NCI-H748 treated with DMSO at 0.1 percent for 48 hours (cell line): ENCODE measurements at regions not wholly inside any gene's neighbourhood (a gene's known extent, or its start where the extent isn't known, plus 50 kb on each side); places are given as distances from the start of the nearest gene placed in this dataset.
"Not testable (repeated sequence)": the region's sequence is repeated elsewhere in the genome, so short reads cannot be mapped to it uniquely, and the experiment has no call there.

Experiments used
- DNase-seq: peaks from one replicate; lab custom pipeline; 2025; lab: John Stamatoyannopoulos, UW

- DNase-seq: no peak
These were observed 272.2 kb upstream of the PRDM9 start for GRCh38 chr5:23235246-23235645.

- DNase-seq: no peak
These were observed 273.2 kb upstream of the PRDM9 start for GRCh38 chr5:23234197-23234596.

DNA sequence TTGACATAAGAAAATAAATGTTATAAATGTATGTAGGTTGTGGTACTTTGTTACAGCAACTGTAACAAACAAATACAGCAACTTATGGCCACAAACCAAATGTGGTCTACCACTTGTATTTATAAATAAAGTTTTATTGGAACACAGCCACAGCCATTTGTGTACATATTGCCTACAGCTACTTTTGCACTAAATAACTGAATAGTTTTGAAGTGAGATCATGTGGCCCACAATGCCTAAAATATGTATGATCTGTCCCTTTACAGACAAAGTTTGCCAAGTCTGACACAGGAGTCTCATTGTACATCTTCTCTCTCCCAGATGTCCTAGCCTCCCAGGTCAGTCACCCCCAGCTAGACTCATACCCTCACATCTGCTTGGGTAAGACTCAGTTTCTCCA lies 283.6 kb upstream of the PRDM9 start:
- DNase-seq: no peak

DNA sequence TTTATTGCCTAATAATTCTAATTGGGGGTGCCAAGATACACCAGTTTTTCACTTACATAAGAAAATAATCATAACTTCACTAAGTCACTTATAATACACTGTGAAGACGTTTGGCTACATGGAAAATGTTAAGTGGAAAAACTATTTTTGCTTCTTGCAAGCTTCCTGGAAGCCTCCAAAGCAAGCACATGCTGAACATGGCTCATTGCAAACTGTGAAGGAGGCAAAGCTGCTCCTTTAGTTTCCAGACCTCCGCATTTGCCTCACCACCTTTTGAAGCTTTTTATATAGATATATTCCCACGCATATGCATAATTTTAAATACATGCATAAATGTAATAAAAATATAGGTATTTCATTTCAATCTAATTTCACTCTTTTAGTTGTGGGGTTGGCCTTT lies 285.6 kb upstream of the PRDM9 start:
- no peak for DNase-seq

DNA sequence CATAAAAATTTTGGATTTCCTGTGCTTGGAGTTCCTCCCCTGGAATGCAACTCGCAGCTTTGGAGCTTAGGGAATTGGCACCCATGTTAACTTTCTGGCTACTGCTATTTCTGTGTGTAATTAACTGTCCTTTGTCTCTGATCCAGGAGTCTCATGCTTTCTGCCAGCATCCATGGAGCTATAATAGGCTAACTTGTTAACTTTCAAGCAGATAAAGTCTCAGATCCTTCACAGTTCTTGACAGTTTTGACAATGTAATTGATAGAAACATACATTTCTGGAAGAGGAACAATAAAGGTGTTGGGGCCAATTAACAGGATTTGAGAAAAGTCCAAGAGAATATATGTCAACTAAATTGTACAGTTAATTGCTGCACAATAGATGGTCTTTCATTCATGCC lies 290.2 kb upstream of the PRDM9 start:
- DNase-seq: no peak

- DNase-seq: no peak
These were observed 291.1 kb upstream of the PRDM9 start for GRCh38 chr5:23216345-23216744.

DNA sequence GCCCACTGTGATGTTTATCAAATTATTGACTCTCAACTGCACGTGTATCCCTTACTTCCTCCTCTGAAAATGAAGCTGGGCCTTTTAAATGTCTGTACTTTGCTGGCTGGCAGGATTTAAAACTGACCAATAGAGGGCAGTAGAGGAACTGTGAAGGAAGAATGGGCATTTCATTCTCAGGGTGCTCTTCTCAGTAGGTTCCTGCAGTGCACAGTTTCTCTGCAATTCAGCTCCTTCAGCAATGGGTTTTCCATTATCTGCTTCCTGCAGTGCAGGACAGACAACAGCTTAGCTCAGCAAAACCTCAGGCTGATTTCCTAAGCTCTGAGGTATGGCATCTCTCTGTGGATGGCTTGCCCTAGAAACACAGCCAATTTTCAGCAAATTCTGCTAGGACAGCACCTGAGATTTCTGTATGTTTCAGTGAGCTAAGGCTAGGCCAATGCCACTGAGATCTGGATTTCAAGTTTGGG lies 298.4 kb upstream of the PRDM9 start:
- peak; percentile 88 for DNase-seq

DNA sequence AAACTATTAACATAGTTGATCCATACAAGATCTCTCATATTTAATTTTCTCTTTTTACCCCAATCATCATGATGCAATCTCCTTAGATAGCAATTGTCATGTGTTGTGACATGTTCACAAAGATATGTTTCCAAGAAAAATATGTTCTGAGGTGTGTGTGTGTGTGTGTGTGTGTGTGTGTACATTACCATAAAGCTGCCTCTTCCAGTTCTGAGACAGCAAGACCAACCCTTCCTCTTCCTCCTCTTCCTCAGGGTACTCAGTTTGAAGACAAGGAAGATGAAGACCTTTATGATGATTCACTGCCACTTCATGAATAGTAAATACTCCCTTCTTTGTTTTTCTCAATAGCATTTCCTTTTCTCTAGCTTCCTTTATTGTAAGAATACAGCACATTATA lies 303.3 kb upstream of the PRDM9 start:
- DNase-seq: no peak

- DNase-seq: no peak
These were observed 316.7 kb upstream of the CDH12 start for GRCh38 chr5:23169660-23170416.

DNA sequence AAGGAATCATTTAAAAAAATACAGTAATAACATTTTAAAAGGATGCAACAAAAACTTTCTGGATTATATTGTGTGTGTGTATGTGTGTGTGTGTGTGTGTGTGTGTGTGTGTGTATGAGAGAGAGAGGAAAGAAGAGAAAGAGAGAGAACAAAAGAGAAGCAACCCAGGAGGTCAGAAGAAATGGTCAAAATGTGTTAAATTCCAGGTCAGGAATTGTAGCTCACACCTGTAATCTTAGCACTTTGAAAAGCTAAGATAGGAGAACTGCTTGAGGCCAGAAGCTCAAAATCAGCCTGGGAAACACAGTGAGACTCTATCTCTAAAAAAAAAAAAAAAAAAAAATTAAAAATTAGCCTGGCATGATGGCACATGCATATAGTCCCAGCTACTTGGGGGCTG lies 311.8 kb upstream of the CDH12 start:
- DNase-seq: no peak

- DNase-seq: no peak
These were observed 305.0 kb upstream of the CDH12 start for GRCh38 chr5:23158179-23158578.

DNA sequence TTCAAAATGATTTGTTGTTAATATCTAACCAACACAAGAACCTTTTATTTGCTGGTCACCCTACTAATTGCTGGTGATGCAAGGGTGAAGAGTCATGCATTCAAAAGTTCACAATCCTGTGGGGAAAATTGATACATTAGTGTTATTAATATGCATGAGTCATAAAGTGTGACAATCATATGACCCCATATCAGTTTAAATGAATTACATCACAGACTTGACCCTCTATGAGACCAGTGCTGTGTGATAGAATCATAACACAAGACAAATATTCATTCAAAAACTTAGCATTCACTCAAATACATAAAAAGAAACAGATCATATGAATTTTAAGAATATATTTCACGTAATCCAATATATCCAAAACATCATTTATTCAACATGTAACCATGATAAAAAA lies 304.6 kb upstream of the CDH12 start:
- DNase-seq: no peak

- DNase-seq: no peak
These were observed 304.0 kb upstream of the CDH12 start for GRCh38 chr5:23157169-23157568.

GRCh38 chr5:23147625-23148024 lies 294.5 kb upstream of the CDH12 start:
- DNase-seq: no peak

DNA sequence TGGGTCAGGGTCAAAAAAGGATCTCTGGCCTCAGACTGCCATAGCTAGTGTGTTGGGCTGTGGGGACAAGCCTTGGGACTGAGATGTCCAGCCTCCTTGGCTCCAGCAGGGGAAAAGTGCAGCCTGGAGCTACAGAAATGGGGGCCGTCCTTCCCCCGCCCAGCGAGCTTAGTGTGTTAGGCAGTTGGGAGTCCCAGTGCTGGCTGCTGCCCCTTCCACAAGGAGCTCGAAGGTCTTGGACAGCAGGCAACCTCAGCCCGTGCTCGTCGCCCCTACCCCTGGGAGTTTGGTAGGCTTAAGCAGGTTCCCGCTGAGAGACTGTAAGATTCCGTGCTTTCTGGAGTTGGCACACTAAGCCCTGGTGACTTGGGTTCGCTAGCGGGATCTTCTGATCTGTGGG lies 293.0 kb upstream of the CDH12 start:
- no peak for DNase-seq

- peak; percentile 16 for DNase-seq
These were observed 286.4 kb upstream of the CDH12 start for GRCh38 chr5:23139338-23140171.

DNA sequence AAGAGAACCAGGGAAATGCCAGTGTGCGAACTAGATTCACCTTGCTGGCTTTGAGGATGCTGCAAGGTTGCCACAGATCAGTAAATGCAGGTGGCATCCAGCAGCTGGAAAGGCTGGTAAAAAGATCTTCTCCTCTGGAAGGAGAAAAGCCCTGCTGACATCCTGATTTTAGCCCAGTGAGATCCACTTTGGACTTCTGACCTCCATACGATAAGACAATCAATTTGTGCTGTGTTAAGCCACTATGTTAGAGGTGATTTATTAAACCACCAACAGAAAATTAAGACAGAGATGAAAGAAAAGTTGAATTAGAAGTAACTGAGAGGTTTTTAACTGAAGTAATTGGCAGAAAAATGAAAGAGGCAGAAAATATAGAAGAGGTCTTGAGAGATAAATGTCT lies 283.8 kb upstream of the CDH12 start:
- DNase-seq: no peak

GRCh38 chr5:23132231-23132630 lies 279.1 kb upstream of the CDH12 start:
- no peak for DNase-seq

- DNase-seq: no peak
These were observed 259.1 kb upstream of the CDH12 start for GRCh38 chr5:23112237-23112636.

DNA sequence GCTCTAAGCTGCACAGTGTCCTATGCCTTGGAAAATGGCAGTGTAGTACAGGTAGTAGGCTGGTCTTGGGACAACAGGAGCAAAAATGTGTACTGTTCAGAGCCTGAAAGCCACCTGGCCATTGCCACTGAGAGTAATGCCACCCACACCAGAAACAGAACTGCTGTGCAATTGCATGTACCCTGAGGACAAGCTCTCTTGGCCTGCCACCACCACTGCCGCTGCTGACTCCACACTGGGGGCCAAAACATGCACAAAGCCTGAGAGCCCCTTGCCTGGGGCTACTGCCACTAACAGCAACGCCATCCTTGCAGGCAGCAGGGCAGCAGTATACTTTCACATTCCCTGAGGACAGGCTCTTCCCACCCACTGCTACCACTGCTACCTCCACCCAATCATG lies 251.9 kb upstream of the CDH12 start:
- DNase-seq: no peak

- DNase-seq: no peak
These were observed 250.4 kb upstream of the CDH12 start for GRCh38 chr5:23103566-23103965.

- not testable (repeated sequence) for DNase-seq
These were observed 242.3 kb upstream of the CDH12 start for GRCh38 chr5:23095418-23095817.

DNA sequence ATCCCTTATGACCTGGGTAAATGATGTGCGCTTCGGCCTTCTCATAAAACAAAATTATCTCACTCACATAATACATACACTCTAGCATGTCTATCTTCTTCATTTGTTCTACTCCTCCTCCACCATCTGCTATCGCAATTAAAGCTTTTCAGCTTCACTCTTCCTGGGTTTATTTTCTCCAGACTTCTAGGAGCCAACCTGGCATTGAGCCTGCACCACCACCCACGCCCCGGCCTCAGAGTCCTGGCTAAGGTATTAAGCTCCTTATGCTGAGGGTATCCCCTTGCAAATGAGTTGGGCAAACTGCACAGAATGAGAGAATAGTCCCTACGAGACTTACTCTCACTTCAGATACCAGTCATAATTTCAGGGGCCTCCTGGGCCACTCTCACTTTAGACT lies 236.1 kb upstream of the CDH12 start:
- no peak for DNase-seq
